SIG-M5 treated with dmso at 0.1 percent for 504 hours (cell line): ENCODE measurements at regions not wholly inside any gene's neighbourhood (a gene's known extent, or its start where the extent isn't known, plus 50 kb on each side); places are given as distances from the start of the nearest gene placed in this dataset.

Source experiments
- DNase-seq: peaks from one replicate; lab custom pipeline; 2025; ENCODE audit not compliant: unreplicated experiment; lab: John Stamatoyannopoulos, UW

- no peak for DNase-seq
These were observed 51.0 kb upstream of the SNRPB2 start for GRCh38 chr20:16678779-16679178.

GRCh38 chr20:16676891-16677290 lies 52.9 kb upstream of the SNRPB2 start:
- DNase-seq, result no peak

GRCh38 chr20:16675001-16675564 lies 54.7 kb upstream of the SNRPB2 start:
- no peak for DNase-seq

- no peak for DNase-seq
These were observed 55.6 kb upstream of the SNRPB2 start for GRCh38 chr20:16674243-16674642.

GRCh38 chr20:16672299-16672698 lies 57.5 kb upstream of the SNRPB2 start:
- DNase-seq, result no peak

- DNase-seq, result no peak
These were observed 58.1 kb upstream of the SNRPB2 start for GRCh38 chr20:16671753-16672152.

- DNase-seq, result no peak
These were observed 63.6 kb upstream of the SNRPB2 start for GRCh38 chr20:16666272-16666671.

- DNase-seq, result no peak
These were observed 65.8 kb upstream of the SNRPB2 start for GRCh38 chr20:16664020-16664419.

- no peak for DNase-seq
These were observed 67.4 kb upstream of the SNRPB2 start for GRCh38 chr20:16662467-16662866.

- no peak for DNase-seq
These were observed 68.1 kb upstream of the SNRPB2 start for GRCh38 chr20:16661756-16662155.

GRCh38 chr20:16654858-16655535 lies 74.8 kb upstream of the SNRPB2 start:
- DNase-seq, result peak; percentile 15

GRCh38 chr20:16653266-16653665 lies 76.6 kb upstream of the SNRPB2 start:
- no peak for DNase-seq

GRCh38 chr20:16647875-16648597 lies 74.8 kb upstream of the KIF16B start:
- DNase-seq, result no peak

- DNase-seq, result no peak
These were observed 68.3 kb upstream of the KIF16B start for GRCh38 chr20:16641511-16642023.

GRCh38 chr20:16639027-16639941 lies 66.0 kb upstream of the KIF16B start:
- no peak for DNase-seq

- DNase-seq, result no peak
These were observed 64.5 kb upstream of the KIF16B start for GRCh38 chr20:16637797-16638196.

GRCh38 chr20:16626849-16627248 lies 53.6 kb upstream of the KIF16B start:
- no peak for DNase-seq

- DNase-seq, result no peak
These were observed 50.9 kb upstream of the KIF16B start for GRCh38 chr20:16624106-16624505.
